ENCODE measurements at regions not wholly inside any gene's neighbourhood (a gene's known extent, or its start where the extent isn't known, plus 50 kb on each side); places are given as distances from the start of the nearest gene placed in this dataset.
A peak's percentile ranks its signal among the peaks of the same experiment; 100 is the strongest.

- H3K27me3 Mint-ChIP-seq, result peaks cover 6% of the 10 kb centered on the region
- no peak for ATAC-seq (ENCODE audit: low read depth in 2 of 2)
- H3K4me1 Mint-ChIP-seq, result no peaks in the 10 kb centered on the region
- Histone ChIP-seq H3K4me1 (ENCODE audit: control insufficient read depth, insufficient read depth, low read length, poor library complexity, severe bottlenecking) (no peaks in the 10 kb centered on the region), H3K27ac (ENCODE audit: insufficient read depth, low read length, poor library complexity, severe bottlenecking) (no peak overlapping the region), H3K4me3 (ENCODE audit: low read depth, low read length) (no peak overlapping the region), H3K36me3 (ENCODE audit: control insufficient read depth, insufficient read depth, low read length) (no peaks in the 10 kb centered on the region), H3K27me3 (ENCODE audit: control insufficient read depth, insufficient read depth, low read length) (no peaks in the 10 kb centered on the region), H3K9me3 (ENCODE audit: control insufficient read depth in 2 of 2, low read length in 2 of 2) (peaks cover 0 to 7% of the 10 kb centered on the region in 2 experiments)
- no peaks in the 10 kb centered on the region for H3K36me3 Mint-ChIP-seq
- peaks cover 0 to 3% (median 0%) of the 10 kb centered on the region in 7 donors for H3K9me3 Mint-ChIP-seq
- H3K4me3 Mint-ChIP-seq, result no peak overlapping the region
- no peak for DNase-seq
- H3K27ac Mint-ChIP-seq, result no peak overlapping the region
Observed at GRCh38 chr16:11429823-11430222, 84.6 kb downstream of the RMI2 start.

- ATAC-seq (ENCODE audit: low read depth in 2 of 2), result no peak
- H3K27ac ChIP-seq (ENCODE audit: insufficient read depth, low read length, poor library complexity, severe bottlenecking), result no peak overlapping the region
- no peak for DNase-seq
- no peak overlapping the region for H3K4me3 ChIP-seq (ENCODE audit: low read depth, low read length)
- no peaks in the 10 kb centered on the region for H3K4me1 ChIP-seq (ENCODE audit: control insufficient read depth, insufficient read depth, low read length, poor library complexity, severe bottlenecking)
- no peak overlapping the region for H3K27ac Mint-ChIP-seq
- peaks cover 0 to 3% (median 0%) of the 10 kb centered on the region in 7 donors for H3K9me3 Mint-ChIP-seq
- no peaks in the 10 kb centered on the region for H3K27me3 ChIP-seq (ENCODE audit: control insufficient read depth, insufficient read depth, low read length)
- H3K4me1 Mint-ChIP-seq, result no peaks in the 10 kb centered on the region
- peaks cover 0 to 7% of the 10 kb centered on the region in 2 experiments for H3K9me3 ChIP-seq (ENCODE audit: control insufficient read depth in 2 of 2, low read length in 2 of 2)
- H3K36me3 Mint-ChIP-seq, result no peaks in the 10 kb centered on the region
- H3K4me3 Mint-ChIP-seq, result no peak overlapping the region
- peaks cover 6% of the 10 kb centered on the region for H3K27me3 Mint-ChIP-seq
- no peaks in the 10 kb centered on the region for H3K36me3 ChIP-seq (ENCODE audit: control insufficient read depth, insufficient read depth, low read length)
Observed at GRCh38 chr16:11430601-11431317, 85.5 kb downstream of the RMI2 start.

- Histone ChIP-seq H3K4me3 (ENCODE audit: low read depth, low read length) (no peak overlapping the region), H3K9me3 (ENCODE audit: control insufficient read depth in 2 of 2, low read length in 2 of 2) (peaks cover 0 to 7% of the 10 kb centered on the region in 2 experiments), H3K27ac (ENCODE audit: insufficient read depth, low read length, poor library complexity, severe bottlenecking) (no peak overlapping the region), H3K36me3 (ENCODE audit: control insufficient read depth, insufficient read depth, low read length) (no peaks in the 10 kb centered on the region), H3K27me3 (ENCODE audit: control insufficient read depth, insufficient read depth, low read length) (no peaks in the 10 kb centered on the region), H3K4me1 (ENCODE audit: control insufficient read depth, insufficient read depth, low read length, poor library complexity, severe bottlenecking) (no peaks in the 10 kb centered on the region)
- ATAC-seq (ENCODE audit: low read depth in 2 of 2) (no peak), DNase-seq (no peak)
- H3K4me3 Mint-ChIP-seq, result no peak overlapping the region
- H3K27me3 Mint-ChIP-seq, result peaks cover 6% of the 10 kb centered on the region
- H3K36me3 Mint-ChIP-seq, result no peaks in the 10 kb centered on the region
- peaks cover 0 to 3% (median 0%) of the 10 kb centered on the region in 7 donors for H3K9me3 Mint-ChIP-seq
- H3K4me1 Mint-ChIP-seq, result no peaks in the 10 kb centered on the region
- H3K27ac Mint-ChIP-seq, result no peak overlapping the region
Observed at GRCh38 chr16:11431915-11432465, 86.7 kb downstream of the RMI2 start.

GRCh38 chr16:11432856-11433395 is 87.7 kb downstream of the RMI2 start:
- no peaks in the 10 kb centered on the region for H3K36me3 ChIP-seq (ENCODE audit: control insufficient read depth, insufficient read depth, low read length)
- H3K27me3 Mint-ChIP-seq, result peaks cover 6% of the 10 kb centered on the region

GRCh38 chr16:11435576-11435975 is 90.3 kb downstream of the RMI2 start:
- Mint-ChIP-seq H3K4me3 (no peak overlapping the region), H3K36me3 (no peaks in the 10 kb centered on the region), H3K27me3 (peaks cover 6% of the 10 kb centered on the region), H3K4me1 (no peaks in the 10 kb centered on the region), H3K27ac (no peak overlapping the region), H3K9me3 (peaks cover 0 to 5% (median 3%) of the 10 kb centered on the region in 7 donors)
- no peak for DNase-seq
- Histone ChIP-seq H3K27me3 (ENCODE audit: control insufficient read depth, insufficient read depth, low read length) (no peaks in the 10 kb centered on the region), H3K4me1 (ENCODE audit: control insufficient read depth, insufficient read depth, low read length, poor library complexity, severe bottlenecking) (no peaks in the 10 kb centered on the region), H3K9me3 (ENCODE audit: control insufficient read depth in 2 of 2, low read length in 2 of 2) (peaks cover 7 to 11% of the 10 kb centered on the region in 2 experiments), H3K36me3 (ENCODE audit: control insufficient read depth, insufficient read depth, low read length) (no peaks in the 10 kb centered on the region), H3K4me3 (ENCODE audit: low read depth, low read length) (no peak overlapping the region), H3K27ac (ENCODE audit: insufficient read depth, low read length, poor library complexity, severe bottlenecking) (no peak overlapping the region)
- ATAC-seq (ENCODE audit: low read depth in 2 of 2), result no peak

More at GRCh38 chr16:11432856-11433395, 87.7 kb downstream of the RMI2 start:
- Histone ChIP-seq H3K9me3 (ENCODE audit: control insufficient read depth in 2 of 2, low read length in 2 of 2) (peaks cover 0 to 7% of the 10 kb centered on the region in 2 experiments), H3K4me1 (ENCODE audit: control insufficient read depth, insufficient read depth, low read length, poor library complexity, severe bottlenecking) (no peaks in the 10 kb centered on the region), H3K27ac (ENCODE audit: insufficient read depth, low read length, poor library complexity, severe bottlenecking) (no peak overlapping the region), H3K27me3 (ENCODE audit: control insufficient read depth, insufficient read depth, low read length) (no peaks in the 10 kb centered on the region), H3K4me3 (ENCODE audit: low read depth, low read length) (no peak overlapping the region)
- no peaks in the 10 kb centered on the region for H3K36me3 Mint-ChIP-seq
- ATAC-seq (ENCODE audit: low read depth in 2 of 2), result no peak
- peaks cover 0 to 3% (median 0%) of the 10 kb centered on the region in 7 donors for H3K9me3 Mint-ChIP-seq
- no peak overlapping the region for H3K4me3 Mint-ChIP-seq
- no peaks in the 10 kb centered on the region for H3K4me1 Mint-ChIP-seq
- DNase-seq, result no peak
- H3K27ac Mint-ChIP-seq, result no peak overlapping the region

GRCh38 chr16:11437069-11437468 is 91.8 kb downstream of the RMI2 start:
- Histone ChIP-seq H3K9me3 (ENCODE audit: control insufficient read depth in 2 of 2, low read length in 2 of 2) (peaks cover 5 to 7% of the 10 kb centered on the region in 2 experiments), H3K4me3 (ENCODE audit: low read depth, low read length) (no peak overlapping the region), H3K27ac (ENCODE audit: insufficient read depth, low read length, poor library complexity, severe bottlenecking) (no peak overlapping the region), H3K36me3 (ENCODE audit: control insufficient read depth, insufficient read depth, low read length) (no peaks in the 10 kb centered on the region), H3K27me3 (ENCODE audit: control insufficient read depth, insufficient read depth, low read length) (no peaks in the 10 kb centered on the region), H3K4me1 (ENCODE audit: control insufficient read depth, insufficient read depth, low read length, poor library complexity, severe bottlenecking) (no peaks in the 10 kb centered on the region)
- Mint-ChIP-seq H3K36me3 (peaks cover 6% of the 10 kb centered on the region), H3K4me3 (no peak overlapping the region), H3K9me3 (peaks cover 0 to 9% (median 4%) of the 10 kb centered on the region in 7 donors), H3K4me1 (no peaks in the 10 kb centered on the region), H3K27ac (peak overlapping the region in 1 of 3 donors; percentile 52), H3K27me3 (peaks cover 6% of the 10 kb centered on the region)
- DNase-seq (no peak), ATAC-seq (ENCODE audit: low read depth in 2 of 2) (no peak)

- DNase-seq (no peak), ATAC-seq (ENCODE audit: low read depth in 2 of 2) (no peak)
- Histone ChIP-seq H3K9me3 (ENCODE audit: control insufficient read depth in 2 of 2, low read length in 2 of 2) (peaks cover 4 to 7% of the 10 kb centered on the region in 2 experiments), H3K27me3 (ENCODE audit: control insufficient read depth, insufficient read depth, low read length) (no peaks in the 10 kb centered on the region), H3K4me1 (ENCODE audit: control insufficient read depth, insufficient read depth, low read length, poor library complexity, severe bottlenecking) (no peaks in the 10 kb centered on the region), H3K36me3 (ENCODE audit: control insufficient read depth, insufficient read depth, low read length) (no peaks in the 10 kb centered on the region), H3K27ac (ENCODE audit: insufficient read depth, low read length, poor library complexity, severe bottlenecking) (no peak overlapping the region), H3K4me3 (ENCODE audit: low read depth, low read length) (no peak overlapping the region)
- no peaks in the 10 kb centered on the region for H3K27me3 Mint-ChIP-seq
- H3K27ac Mint-ChIP-seq, result no peak overlapping the region
- peak overlapping the region in 1 of 4 donors; percentile 56 for H3K4me3 Mint-ChIP-seq
- peaks cover 6% of the 10 kb centered on the region for H3K36me3 Mint-ChIP-seq
- no peaks in the 10 kb centered on the region for H3K4me1 Mint-ChIP-seq
- H3K9me3 Mint-ChIP-seq, result peaks cover 0 to 9% (median 3%) of the 10 kb centered on the region in 7 donors
Observed at GRCh38 chr16:11439790-11440656, 94.8 kb downstream of the RMI2 start.

All from CD4-positive, CD25-positive, alpha-beta regulatory T cell (primary cell).